ENCODE measurements at regions not wholly inside any gene's neighbourhood (a gene's known extent, or its start where the extent isn't known, plus 50 kb on each side); places are given as distances from the start of the nearest gene placed in this dataset.

GRCh38 chr13:56932104-56932503 lies 208.6 kb upstream of the PRR20A start:
- TF ChIP-seq POLR2AphosphoS5 (IDR thresholded peaks at IDR 0.05), result no peak
- TF ChIP-seq, protein P1, sequence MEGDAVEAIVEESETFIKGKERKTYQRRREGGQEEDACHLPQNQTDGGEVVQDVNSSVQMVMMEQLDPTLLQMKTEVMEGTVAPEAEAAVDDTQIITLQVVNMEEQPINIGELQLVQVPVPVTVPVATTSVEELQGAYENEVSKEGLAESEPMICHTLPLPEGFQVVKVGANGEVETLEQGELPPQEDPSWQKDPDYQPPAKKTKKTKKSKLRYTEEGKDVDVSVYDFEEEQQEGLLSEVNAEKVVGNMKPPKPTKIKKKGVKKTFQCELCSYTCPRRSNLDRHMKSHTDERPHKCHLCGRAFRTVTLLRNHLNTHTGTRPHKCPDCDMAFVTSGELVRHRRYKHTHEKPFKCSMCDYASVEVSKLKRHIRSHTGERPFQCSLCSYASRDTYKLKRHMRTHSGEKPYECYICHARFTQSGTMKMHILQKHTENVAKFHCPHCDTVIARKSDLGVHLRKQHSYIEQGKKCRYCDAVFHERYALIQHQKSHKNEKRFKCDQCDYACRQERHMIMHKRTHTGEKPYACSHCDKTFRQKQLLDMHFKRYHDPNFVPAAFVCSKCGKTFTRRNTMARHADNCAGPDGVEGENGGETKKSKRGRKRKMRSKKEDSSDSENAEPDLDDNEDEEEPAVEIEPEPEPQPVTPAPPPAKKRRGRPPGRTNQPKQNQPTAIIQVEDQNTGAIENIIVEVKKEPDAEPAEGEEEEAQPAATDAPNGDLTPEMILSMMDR (IDR thresholded peaks at IDR 0.05), result no peak
- TF ChIP-seq POLR2A (IDR thresholded peaks at IDR 0.05), result no peak
- no peak for TF ChIP-seq EP300 (IDR thresholded peaks at IDR 0.05)

Data from sigmoid colon (tissue), 4 donors.